ENCODE measurements at regions not wholly inside any gene's neighbourhood (a gene's known extent, or its start where the extent isn't known, plus 50 kb on each side); places are given as distances from the start of the nearest gene placed in this dataset.
A peak's percentile ranks its signal among the peaks of the same experiment; 100 is the strongest.

GRCh38 chr6:168211681-168212080 is 107.9 kb downstream of the DACT2 start:
- DNase-seq (ENCODE audit: low spot score): no peak

GRCh38 chr6:168210239-168211105 is 109.1 kb downstream of the DACT2 start:
- DNase-seq (ENCODE audit: low spot score): no peak

- no peak for DNase-seq (ENCODE audit: low spot score)
Observed at GRCh38 chr6:168209420-168209819, 110.2 kb downstream of the DACT2 start.

GRCh38 chr6:168208854-168209253 is 110.7 kb downstream of the DACT2 start:
- DNase-seq (ENCODE audit: low spot score): no peak

- no peak for DNase-seq (ENCODE audit: low spot score)
Observed at GRCh38 chr6:168208402-168208801, 111.2 kb downstream of the DACT2 start.

GRCh38 chr6:168207421-168208175 is 112.0 kb downstream of the DACT2 start:
- DNase-seq (ENCODE audit: low spot score): no peak

- peak; percentile 44 for DNase-seq (ENCODE audit: low spot score)
Observed at GRCh38 chr6:168206661-168207274, 112.8 kb downstream of the DACT2 start.

GRCh38 chr6:168206186-168206585 is 113.4 kb downstream of the DACT2 start:
- no peak for DNase-seq (ENCODE audit: low spot score)

GRCh38 chr6:168201799-168202198 is 117.8 kb downstream of the DACT2 start:
- no peak for DNase-seq (ENCODE audit: low spot score)

- no peak for DNase-seq (ENCODE audit: low spot score)
Observed at GRCh38 chr6:168201383-168201782, 118.2 kb downstream of the DACT2 start.

- DNase-seq (ENCODE audit: low spot score): no peak
Observed at GRCh38 chr6:168200571-168201134, 118.9 kb downstream of the DACT2 start.

GRCh38 chr6:168198302-168199180 is 119.5 kb upstream of the FRMD1 start:
- no peak for DNase-seq (ENCODE audit: low spot score)

- DNase-seq (ENCODE audit: low spot score): no peak
Observed at GRCh38 chr6:168197636-168198301, 118.8 kb upstream of the FRMD1 start.

GRCh38 chr6:168196881-168197635 is 118.0 kb upstream of the FRMD1 start:
- DNase-seq (ENCODE audit: low spot score): no peak

- DNase-seq (ENCODE audit: low spot score): no peak
Observed at GRCh38 chr6:168196385-168196860, 117.4 kb upstream of the FRMD1 start.

- DNase-seq (ENCODE audit: low spot score): no peak
Observed at GRCh38 chr6:168195712-168196111, 116.7 kb upstream of the FRMD1 start.

- no peak for DNase-seq (ENCODE audit: low spot score)
Observed at GRCh38 chr6:168194732-168195567, 115.9 kb upstream of the FRMD1 start.

GRCh38 chr6:168193816-168194721 is 115.1 kb upstream of the FRMD1 start:
- DNase-seq (ENCODE audit: low spot score): no peak

Data from cerebellar cortex (tissue), 1 donor.